GM13977 (cell line): ENCODE measurements at regions not wholly inside any gene's neighbourhood (a gene's known extent, or its start where the extent isn't known, plus 50 kb on each side); places are given as distances from the start of the nearest gene placed in this dataset.

Source experiments
- DNase-seq: peaks from one replicate; pipeline ENCODE4 v3.0.0; 2012; ENCODE audit warnings: low spot score
- in situ Hi-C: fragments of 300-500 bp; cut with MboI; formaldehyde crosslinking; loops from one replicate; pipeline ENCODE4 v1.12.0; 2022; ENCODE audit warnings: low sequenced_read_pairs, low pct_unique_long_range_greater_than_20kb, mixed read lengths, inconsistent platforms; ENCODE audit not compliant: unreplicated experiment
- TF ChIP-seq, protein P1 (sequence below): IDR thresholded peaks from 2 replicates; pipeline ENCODE4 v1.5.1; 2012; ENCODE audit warnings: mild to moderate bottlenecking, control low read depth; ENCODE audit not compliant: insufficient read depth; ENCODE audit errors: extremely low read depth, missing control alignments

DNA sequence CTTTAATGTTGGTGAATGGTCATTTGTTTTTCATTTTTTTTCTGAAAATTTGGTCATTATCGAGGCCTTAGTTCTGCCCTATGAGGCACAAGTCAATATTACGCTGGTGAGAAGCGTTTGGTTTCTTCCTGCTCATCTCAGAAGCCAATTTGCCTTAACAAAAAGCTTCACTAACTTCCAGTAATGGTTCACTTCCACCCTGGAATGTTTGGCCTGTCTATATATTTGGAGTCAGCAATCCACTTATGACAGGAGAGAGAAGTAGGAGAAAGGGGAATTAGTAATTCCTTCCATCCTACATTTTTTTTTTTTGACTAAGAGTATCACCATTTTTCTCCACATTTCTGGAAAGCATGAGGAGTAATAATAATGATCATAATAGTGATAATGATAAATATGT lies 124.4 kb downstream of the DIPK2A start:
- in situ Hi-C loops: no loop called here
- TF ChIP-seq, protein P1, sequence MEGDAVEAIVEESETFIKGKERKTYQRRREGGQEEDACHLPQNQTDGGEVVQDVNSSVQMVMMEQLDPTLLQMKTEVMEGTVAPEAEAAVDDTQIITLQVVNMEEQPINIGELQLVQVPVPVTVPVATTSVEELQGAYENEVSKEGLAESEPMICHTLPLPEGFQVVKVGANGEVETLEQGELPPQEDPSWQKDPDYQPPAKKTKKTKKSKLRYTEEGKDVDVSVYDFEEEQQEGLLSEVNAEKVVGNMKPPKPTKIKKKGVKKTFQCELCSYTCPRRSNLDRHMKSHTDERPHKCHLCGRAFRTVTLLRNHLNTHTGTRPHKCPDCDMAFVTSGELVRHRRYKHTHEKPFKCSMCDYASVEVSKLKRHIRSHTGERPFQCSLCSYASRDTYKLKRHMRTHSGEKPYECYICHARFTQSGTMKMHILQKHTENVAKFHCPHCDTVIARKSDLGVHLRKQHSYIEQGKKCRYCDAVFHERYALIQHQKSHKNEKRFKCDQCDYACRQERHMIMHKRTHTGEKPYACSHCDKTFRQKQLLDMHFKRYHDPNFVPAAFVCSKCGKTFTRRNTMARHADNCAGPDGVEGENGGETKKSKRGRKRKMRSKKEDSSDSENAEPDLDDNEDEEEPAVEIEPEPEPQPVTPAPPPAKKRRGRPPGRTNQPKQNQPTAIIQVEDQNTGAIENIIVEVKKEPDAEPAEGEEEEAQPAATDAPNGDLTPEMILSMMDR: no peak
- no peak for DNase-seq

DNA sequence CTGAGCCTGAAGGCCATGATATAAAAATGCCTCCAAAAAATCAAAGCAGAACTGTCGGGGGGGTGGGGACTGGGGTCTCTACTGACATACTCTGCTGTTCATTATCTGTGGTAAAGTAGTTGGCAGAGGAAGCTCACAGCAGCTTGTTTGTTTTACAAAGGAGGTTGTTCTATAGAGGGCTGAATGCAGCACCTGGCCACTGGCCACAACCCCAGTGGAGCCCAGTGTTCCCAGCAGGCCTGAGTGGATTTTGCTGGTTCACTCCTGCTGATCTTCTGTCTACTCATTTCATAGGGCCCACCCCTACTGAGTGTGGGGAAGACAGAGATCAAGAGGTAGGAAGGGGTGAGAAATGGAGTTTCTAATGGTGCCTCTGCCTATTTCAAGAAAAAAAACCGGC lies 125.5 kb downstream of the DIPK2A start:
- TF ChIP-seq, protein P1: no peak
- in situ Hi-C loops: no loop called here
- no peak for DNase-seq

DNA sequence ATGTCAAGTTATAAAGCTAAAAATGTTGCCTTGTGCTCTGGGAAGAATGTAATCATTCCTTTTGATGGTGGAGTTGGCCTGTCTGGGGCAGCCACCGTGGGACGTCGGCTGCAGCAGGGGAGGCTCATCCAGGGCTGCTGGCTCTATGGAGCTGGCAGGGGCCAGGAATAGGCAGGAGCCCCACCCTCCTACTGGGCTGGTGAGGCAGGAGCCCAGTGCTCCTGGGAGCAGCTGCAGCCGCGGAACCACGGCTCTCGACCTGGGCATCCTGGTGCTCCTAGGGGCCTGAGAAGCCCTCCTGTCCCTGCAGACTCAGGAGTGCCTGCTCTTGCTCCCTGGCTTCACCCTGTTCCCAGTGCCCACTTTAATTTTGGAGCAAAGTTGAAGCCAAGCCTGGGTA lies 127.1 kb downstream of the DIPK2A start:
- no peak for DNase-seq
- TF ChIP-seq, protein P1: no peak
- in situ Hi-C loops: no loop called here

DNA sequence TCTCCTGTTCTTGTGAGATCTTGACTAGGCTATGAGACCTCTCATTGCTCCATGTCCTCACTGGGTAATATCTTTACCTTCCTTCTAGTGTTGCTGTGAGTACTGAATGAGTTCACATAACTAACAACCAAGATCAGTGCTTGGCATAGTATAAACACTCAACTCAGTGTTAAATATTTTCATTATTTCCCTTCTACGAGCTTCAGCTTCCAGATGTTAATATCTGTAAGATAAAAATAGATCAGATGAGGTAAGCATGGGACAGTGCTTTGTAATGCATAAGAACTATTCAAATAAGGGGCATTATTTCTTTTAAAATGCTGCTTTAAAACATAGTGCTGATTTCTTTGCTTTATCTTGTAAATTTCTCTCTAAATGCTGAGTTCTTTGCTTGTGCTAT lies 130.8 kb downstream of the DIPK2A start:
- TF ChIP-seq, protein P1: no peak
- in situ Hi-C loops: no loop called here
- DNase-seq: no peak

DNA sequence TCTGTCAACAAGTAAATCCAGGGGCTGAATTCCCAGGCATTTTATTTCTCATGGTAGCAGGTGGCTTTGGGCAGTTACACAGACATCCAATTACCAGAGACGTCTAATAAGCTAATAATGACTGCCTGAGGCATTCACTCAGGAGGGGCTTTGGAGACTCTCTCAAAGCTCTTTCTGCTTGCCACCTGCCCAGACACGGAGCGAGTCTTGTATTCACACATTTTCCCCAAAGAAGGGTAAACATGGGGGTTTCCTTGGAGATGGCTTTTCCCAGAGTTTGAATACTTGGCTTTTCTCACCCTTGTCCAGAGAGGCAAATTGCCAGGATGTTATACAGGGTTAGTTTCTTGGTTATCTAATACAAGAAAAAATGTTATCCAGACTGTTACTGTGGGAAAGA lies 132.6 kb downstream of the DIPK2A start:
- in situ Hi-C loops: no loop called here

DNA sequence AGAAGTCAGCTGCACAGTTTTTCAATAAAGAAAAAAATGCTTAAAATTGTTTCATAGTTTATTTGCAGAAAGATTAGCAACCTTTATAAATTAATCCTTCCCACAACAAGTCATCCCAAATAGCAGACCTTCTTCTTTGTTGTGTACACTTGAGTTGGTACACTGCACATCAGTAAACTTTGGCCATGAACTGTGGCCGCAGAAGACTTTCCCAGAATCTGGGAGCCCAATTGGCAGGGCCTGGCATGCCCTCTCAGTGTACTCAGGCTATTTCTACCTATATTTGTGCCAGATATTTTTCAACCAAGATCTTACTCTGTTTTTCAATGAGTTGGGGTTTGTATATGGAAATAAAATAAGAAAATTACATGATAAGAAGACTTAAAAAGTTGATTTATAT lies 133.1 kb downstream of the DIPK2A start:
- in situ Hi-C loops: no loop called here
- no peak for DNase-seq
- TF ChIP-seq, protein P1: no peak

More for the DNA sequence above, 132.6 kb downstream of the DIPK2A start:
- TF ChIP-seq, protein P1: no peak
- no peak for DNase-seq

DNA sequence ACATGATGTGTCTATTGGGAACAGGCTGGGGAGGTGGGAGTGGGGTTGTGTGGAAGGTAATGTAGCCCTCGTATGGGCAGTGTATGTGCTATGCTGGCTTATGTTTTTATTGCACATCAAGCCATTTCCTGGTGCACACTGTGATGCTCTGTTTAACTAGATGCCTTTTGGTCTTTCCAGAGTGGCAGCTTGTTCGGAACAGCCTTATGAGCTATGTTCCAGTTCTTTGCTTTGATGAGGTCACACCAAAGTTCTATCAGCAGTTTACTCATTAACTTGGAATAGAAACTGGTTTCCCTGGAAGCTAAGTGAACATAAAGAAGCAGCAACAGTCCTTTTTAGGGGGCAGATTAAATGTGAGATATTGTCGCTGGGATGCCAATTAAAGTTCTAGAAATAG lies 133.9 kb downstream of the DIPK2A start:
- in situ Hi-C loops: no loop called here
- DNase-seq: no peak
- TF ChIP-seq, protein P1: no peak
